GM18505 (cell line): ENCODE measurements at regions not wholly inside any gene's neighbourhood (a gene's known extent, or its start where the extent isn't known, plus 50 kb on each side); places are given as distances from the start of the nearest gene placed in this dataset.

Experiments used
- ATAC-seq: cut with Tn5 transposase; IDR thresholded peaks from one replicate; pipeline ENCODE4 v1.9.1; 2021; ENCODE audit not compliant: unreplicated experiment
- POLR2A ChIP-seq: IDR thresholded peaks from 4 replicates; pipeline ENCODE4 v1.6.1; 2011; ENCODE audit warnings: borderline replicate concordance; ENCODE audit not compliant: insufficient read depth, insufficient read length; ENCODE audit errors: extremely low read depth

DNA sequence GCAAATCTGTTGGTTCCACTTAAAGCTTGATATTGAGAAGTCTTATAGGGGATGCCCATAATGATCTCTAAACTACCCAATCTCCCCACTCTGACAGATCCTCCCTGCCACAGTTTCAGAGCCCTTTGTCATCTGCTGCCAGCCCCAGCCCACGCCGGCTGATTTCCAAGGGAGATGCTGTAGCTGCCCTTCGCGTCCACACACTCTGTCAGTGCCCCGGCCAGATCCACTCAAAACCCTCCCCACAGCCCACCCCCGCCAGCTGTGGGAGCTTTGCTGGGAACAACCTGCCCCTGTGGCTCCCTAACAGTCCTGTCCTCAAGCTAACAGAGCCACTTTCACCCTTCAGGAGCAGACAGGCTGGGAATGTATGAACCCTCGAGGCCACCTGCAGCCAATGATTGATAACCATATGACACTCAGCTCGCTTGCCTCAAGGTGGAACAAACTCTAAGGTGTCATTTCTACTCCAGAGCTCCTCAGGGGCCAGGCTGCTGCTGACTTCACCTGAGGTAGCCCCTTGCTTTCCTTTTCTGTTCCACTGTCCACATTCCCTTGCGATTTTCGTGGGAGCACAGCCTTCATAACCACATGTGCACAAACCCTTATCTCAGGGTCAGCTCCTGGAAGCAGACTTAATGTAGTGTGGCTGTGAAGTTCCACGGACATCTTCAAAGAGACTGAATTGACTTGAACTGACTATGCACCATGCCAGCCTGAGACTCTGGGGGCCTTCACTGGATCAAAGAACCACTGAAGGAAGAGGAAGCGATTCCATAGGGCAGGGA lies 92.6 kb upstream of the LGALSL start:
- no peak for TF ChIP-seq POLR2A
- ATAC-seq, result no peak

DNA sequence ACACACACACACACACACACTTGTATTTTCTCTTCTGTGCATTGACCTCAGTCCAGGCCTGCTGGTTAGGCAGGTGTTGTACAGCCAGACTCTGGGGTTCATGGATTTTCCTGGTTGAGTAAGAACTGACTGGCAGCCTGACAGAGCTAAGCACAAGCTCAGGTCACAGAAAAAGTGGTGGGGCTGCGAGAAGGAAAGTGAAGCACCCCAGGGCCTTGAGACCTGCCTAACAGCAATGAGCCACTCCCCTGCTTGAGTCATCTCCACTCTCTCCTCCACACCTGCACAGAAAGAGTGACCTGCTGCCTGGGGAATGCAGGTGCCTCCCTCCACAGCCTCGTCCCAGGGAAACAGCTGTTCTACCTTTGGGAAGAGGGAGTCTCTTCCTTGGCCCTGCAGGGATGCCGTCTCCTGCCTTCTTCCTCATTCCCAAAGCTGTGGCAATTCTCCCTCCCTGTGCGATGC lies 91.4 kb upstream of the LGALSL start:
- ATAC-seq, result no peak
- TF ChIP-seq POLR2A, result no peak

DNA sequence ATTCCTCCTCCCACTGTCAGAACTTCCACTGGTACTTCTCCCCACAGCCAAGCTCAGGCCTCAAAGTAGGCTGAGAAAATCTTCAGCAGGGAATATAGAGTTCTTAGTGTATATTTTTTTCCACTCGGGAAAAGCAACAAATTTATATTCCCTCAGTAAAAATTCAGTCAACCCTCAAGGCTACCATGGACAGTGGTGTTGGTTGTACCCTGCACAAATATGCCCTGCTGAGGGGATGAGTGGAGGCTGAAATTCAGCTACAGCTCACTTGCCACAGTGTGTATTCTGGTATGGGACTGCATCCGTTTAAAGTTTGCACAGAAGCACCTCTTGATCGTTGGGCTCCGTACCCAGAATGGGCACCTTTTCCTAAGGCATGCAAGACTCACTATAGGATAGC lies 90.8 kb upstream of the LGALSL start:
- no peak for TF ChIP-seq POLR2A
- ATAC-seq, result no peak

DNA sequence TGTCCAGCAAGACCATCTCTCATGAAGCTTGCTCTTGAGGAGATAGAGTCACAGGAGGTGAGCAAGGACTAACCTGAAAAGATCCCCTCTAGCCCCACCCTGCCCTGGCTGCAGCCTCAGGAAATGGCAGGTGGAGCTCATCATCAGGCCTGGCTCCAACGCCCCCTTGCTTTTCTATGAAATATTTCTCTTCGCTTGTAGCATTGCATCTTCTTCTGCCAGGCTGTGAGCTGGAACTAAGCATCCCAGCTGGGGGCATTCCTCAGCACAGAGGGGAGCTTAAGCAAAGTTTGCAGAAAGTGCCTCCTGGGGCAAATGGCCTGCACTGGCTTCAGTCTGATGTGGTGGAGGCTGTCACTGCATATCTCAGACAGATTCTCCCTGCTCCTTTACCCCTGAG lies 90.1 kb upstream of the LGALSL start:
- TF ChIP-seq POLR2A, result no peak
- no peak for ATAC-seq

DNA sequence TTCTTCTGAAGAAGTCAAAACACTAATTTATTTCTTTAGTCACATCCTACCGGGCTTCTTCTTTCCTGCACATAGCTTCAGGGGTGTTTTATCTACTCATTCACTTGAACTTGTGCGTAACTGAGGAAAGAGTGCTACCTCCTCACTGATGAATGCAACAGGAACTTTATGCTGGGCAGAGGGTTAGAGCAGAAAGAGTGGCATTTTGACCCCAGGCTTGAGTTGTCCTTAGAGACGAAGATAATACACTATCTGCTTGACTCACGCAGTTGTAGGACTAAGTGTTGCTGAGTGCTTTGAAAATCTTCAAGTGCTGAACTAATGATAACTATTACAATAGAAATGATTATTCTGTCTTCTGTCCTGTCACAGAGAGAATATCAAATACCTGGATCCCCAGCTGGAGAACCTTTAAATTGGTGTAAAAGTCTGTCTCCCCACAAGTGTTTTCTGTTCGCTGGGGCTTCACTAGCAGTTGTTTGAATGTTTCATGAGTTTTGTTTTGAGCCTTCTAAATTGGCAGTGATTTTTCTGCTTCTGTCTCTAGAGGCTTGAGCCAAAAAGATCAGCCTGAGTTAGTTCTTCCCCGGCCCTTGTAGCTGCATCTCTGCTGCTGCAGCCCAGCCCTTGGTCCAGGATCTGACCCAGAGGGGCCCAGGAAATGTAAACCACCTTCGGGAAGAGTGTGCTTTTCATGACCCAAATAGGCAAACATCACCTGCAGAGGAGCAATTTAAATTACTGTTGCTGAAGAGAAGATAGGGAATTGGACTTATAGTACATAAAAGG lies 86.3 kb upstream of the LGALSL start:
- TF ChIP-seq POLR2A, result no peak
- no peak for ATAC-seq

DNA sequence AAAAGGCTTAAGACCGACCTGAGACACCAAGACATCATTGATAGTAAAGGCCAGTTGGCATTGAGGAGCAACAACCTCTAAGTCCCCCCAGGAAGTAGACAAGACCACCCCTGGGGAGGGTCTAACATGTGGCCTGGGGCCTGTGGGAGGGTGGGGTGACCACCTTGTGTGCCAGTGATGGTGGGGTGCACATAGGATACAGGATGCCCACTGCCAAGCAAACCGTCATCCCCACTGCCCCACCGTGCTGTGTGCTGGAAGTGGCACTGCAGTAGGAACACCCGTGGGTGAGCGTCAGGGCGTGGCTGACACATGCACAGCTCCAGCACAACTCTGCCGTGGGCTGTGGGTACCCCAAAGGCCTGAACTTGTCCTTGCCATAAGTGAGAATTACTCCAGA lies 84.3 kb upstream of the LGALSL start:
- ATAC-seq, result no peak
- no peak for TF ChIP-seq POLR2A

DNA sequence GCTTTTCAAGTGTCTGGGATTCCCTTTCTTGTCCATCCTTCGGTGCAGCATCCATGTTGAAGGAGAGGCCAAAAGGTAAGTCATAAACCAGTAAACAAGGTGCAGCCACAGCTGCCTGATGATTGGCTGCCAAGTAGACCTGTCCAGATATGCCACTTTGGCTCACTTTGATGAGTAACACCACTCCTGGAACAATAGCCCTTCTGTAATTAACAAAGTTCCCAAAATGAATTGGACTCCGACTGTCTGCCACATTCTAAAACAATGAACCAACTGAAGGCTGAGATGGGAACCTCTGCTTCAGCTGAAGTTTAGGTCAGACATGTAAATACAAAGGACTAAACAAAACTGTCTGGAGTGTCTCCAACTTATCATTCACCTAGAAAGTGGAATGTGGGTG lies 82.2 kb upstream of the LGALSL start:
- no peak for ATAC-seq
- TF ChIP-seq POLR2A, result no peak

DNA sequence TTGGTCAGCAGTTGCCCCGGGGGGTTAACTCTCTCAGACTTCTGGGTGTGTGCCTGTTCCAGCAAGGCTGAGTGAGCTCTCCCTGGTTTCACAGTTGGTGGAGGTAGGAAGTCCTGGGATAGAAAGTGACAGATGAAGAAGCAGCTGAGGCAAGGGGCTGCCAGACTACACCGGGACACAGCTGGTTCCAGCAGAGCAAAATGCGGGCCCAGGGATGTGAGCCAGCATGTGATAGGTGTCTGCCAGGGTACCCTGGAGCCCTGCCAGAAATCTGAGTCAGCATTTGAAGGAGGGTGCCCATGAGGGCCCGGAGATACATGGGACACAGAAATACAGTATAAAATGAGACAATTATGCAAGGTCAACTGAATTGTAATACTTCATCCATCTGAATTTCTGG lies 79.3 kb upstream of the LGALSL start:
- no peak for ATAC-seq
- no peak for TF ChIP-seq POLR2A

DNA sequence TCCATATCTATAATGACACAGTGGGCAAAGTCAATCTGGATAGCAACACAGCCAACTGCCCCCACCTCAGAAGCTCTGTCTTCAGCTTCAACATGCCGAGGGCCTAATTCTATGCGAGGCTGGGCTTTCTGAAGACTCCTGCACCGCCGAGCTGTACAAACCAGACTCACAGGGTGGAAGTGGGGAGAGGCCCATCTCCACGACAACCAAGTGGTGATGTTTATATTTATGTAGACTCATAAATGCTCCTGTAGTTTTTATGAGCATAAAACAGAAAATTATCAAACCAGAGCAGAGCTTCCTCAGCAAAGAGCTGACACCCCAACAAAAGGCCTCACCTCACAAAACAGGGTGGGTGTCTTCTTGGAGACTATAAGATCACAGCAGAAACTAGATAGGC lies 77.0 kb upstream of the LGALSL start:
- no peak for ATAC-seq

DNA sequence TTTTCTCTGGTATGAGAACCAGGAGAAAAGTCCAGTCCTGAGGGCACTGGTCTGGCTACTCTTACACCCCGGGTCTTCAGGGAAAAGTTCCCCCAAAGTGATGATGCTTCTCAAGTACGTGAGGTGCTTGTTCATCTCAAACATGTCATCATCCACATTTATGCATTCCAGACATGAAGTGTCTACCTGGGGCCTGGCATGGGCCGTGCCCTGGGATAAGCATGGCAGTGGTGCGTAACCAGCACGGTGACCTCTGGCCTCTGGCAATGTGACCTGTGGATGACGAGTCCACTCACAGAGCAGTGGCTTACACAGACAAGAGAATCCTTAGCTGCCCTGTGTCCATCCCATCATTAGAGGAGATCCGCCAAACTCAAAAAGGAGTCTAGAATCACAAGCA lies 74.8 kb upstream of the LGALSL start:
- no peak for TF ChIP-seq POLR2A
- ATAC-seq, result no peak

More for the DNA sequence above, 77.0 kb upstream of the LGALSL start:
- TF ChIP-seq POLR2A, result no peak

DNA sequence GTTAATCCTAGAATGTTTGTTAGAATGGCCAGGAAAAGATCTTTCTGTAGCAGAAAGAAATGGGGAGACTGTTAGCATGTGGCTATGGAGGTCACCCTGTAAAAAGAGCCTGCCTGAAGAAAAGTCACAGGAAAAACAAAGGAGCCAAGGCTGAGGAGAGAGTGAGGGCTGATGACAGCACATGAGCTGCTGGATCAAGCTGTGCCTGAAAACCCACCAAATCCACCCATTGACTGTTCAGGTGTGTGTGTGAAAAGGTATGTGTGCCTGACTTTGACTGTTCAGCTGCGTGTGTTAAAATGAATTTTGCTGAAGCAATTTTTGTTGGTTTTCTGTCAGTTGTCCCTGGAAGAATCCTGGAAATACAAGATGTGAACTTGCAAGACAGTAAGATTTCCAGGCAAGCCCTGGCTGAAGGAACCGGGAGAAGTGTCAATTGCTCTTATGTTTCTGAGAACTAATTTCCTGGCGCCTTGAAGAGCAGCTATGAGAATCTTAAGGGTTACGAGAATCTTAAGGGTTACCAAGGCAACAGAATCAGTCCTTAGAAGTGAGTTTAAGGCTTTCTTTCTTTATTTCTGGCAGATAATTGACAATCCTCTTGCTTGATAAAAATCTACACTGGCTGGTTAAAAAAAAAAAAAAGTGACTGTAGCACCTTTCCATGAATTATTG lies 73.0 kb upstream of the LGALSL start:
- no peak for TF ChIP-seq POLR2A
- ATAC-seq, result no peak

DNA sequence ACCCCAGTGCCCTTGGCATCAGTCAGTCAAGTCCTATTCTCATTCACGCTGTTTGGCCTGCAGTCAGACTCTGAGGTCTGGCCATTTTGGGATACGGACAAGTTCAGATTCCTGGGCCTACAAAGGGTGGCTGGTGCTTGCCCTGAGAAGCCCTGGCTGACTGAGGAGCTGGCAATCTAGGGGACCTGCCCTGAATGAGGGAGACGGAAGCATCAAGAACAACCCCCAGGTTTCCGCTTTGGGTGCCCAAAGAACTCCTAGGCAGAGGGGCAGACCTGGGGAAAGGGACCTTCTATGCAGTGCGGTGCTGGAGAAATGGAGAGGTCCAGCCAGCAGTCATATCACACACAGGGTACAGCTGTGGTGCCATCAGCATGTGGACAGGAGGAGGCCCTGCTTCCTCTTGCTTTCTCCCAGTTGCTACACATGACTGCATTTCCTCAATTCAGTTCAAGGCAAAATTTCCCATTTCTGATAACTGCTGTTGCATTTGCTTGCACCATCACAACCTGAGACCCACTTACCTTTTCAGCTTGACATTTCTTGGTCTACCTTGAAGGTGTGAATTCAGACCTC lies 70.9 kb upstream of the LGALSL start:
- no peak for ATAC-seq
- TF ChIP-seq POLR2A, result no peak

DNA sequence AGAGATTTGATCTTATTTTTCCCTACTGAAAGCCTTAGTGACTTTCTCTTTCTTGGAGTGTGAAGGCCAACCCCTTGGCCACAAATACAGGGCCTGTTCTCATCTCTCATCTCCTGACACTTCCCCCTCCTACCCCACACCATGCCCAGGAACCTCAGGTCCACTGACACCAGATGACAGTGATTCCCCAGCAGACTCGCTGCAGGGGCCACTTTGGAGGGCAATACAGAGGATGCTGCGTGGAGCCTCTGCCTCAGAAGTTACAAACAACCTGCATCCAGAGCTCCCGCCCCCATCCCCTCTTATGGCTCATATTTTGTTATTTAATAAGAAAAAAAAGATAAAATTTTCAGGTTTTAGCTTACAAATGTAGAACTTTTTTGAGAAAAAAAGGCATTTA lies 70.1 kb upstream of the LGALSL start:
- no peak for TF ChIP-seq POLR2A
- ATAC-seq, result no peak
